GM21619 (cell line): ENCODE measurements at regions not wholly inside any gene's neighbourhood (a gene's known extent, or its start where the extent isn't known, plus 50 kb on each side); places are given as distances from the start of the nearest gene placed in this dataset.
"Not testable (repeated sequence)": the region's sequence is repeated elsewhere in the genome, so short reads cannot be mapped to it uniquely, and the experiment has no call there.

Experiments
- ATAC-seq: cut with Tn5 transposase; IDR thresholded peaks from one replicate; pipeline ENCODE4 v1.9.1; 2021; ENCODE audit not compliant: unreplicated experiment

GRCh38 chr2:192411755-192412154 is 217.0 kb upstream of the TMEFF2 start:
- no peak for ATAC-seq

- no peak for ATAC-seq
Measured at GRCh38 chr2:192410319-192410718, 215.6 kb upstream of the TMEFF2 start.

- ATAC-seq: no peak
Measured at GRCh38 chr2:192407692-192408091, 213.0 kb upstream of the TMEFF2 start.

GRCh38 chr2:192398236-192398635 is 203.5 kb upstream of the TMEFF2 start:
- no peak for ATAC-seq

GRCh38 chr2:192394605-192395004 is 199.9 kb upstream of the TMEFF2 start:
- ATAC-seq: no peak

GRCh38 chr2:192391041-192391440 is 196.3 kb upstream of the TMEFF2 start:
- ATAC-seq: no peak

- ATAC-seq: no peak
Measured at GRCh38 chr2:192390401-192390800, 195.7 kb upstream of the TMEFF2 start.

- not testable (repeated sequence) for ATAC-seq
Measured at GRCh38 chr2:192384191-192384590, 189.5 kb upstream of the TMEFF2 start.

GRCh38 chr2:192381082-192381481 is 186.3 kb upstream of the TMEFF2 start:
- ATAC-seq: no peak

GRCh38 chr2:192379736-192380135 is 185.0 kb upstream of the TMEFF2 start:
- no peak for ATAC-seq

GRCh38 chr2:192377173-192377572 is 182.4 kb upstream of the TMEFF2 start:
- ATAC-seq: no peak

GRCh38 chr2:192373754-192374153 is 179.0 kb upstream of the TMEFF2 start:
- ATAC-seq: no peak

- ATAC-seq: no peak
Measured at GRCh38 chr2:192373221-192373620, 178.5 kb upstream of the TMEFF2 start.

GRCh38 chr2:192369969-192370368 is 175.2 kb upstream of the TMEFF2 start:
- no peak for ATAC-seq

GRCh38 chr2:192357217-192357616 is 162.5 kb upstream of the TMEFF2 start:
- no peak for ATAC-seq

GRCh38 chr2:192354512-192355244 is 159.9 kb upstream of the TMEFF2 start:
- no peak for ATAC-seq

- no peak for ATAC-seq
Measured at GRCh38 chr2:192347542-192347941, 152.8 kb upstream of the TMEFF2 start.

- ATAC-seq: no peak
Measured at GRCh38 chr2:192345287-192345686, 150.6 kb upstream of the TMEFF2 start.

- no peak for ATAC-seq
Measured at GRCh38 chr2:192333642-192334041, 138.9 kb upstream of the TMEFF2 start.

- ATAC-seq: no peak
Measured at GRCh38 chr2:192328297-192328696, 133.6 kb upstream of the TMEFF2 start.

GRCh38 chr2:192327576-192327975 is 132.8 kb upstream of the TMEFF2 start:
- no peak for ATAC-seq

GRCh38 chr2:192315543-192315942 is 120.8 kb upstream of the TMEFF2 start:
- no peak for ATAC-seq

- ATAC-seq: no peak
Measured at GRCh38 chr2:192314800-192315481, 120.2 kb upstream of the TMEFF2 start.
